Stimulated activated CD8-positive, alpha-beta memory T cell treated with anti-CD3 and anti-CD28 coated beads, Interleukin-12 subunit alpha, Interleukin-12 subunit beta, amount 100 ng/mL, for 24 hours (primary cell): ENCODE measurements at regions not wholly inside any gene's neighbourhood (a gene's known extent, or its start where the extent isn't known, plus 50 kb on each side); places are given as distances from the start of the nearest gene placed in this dataset.

ENCODE experiments used
- DNase-seq: peaks from one replicate; pipeline ENCODE4 v3.0.0-alpha.2; 2020; ENCODE audit errors: extremely low read depth

DNA sequence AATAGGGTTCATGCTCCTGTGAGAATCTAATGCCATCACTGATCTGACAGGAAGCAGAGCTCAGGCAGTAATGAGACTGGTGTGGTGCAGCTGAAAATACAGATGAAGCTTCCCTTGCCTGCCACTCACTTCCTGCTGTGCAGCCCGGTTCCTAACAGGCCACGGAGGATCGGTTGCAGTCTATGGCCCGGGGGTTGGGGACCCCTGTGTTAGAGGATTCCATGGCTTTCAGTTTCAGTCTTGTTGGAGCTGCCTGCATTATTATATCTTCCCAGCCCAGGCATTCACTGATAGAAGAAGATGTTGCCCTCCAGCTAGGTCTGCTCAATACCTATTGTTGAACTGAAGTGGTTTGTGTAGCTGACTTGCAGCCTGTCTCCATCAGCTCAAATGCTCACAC is 1298.8 kb downstream of the TYW1 start:
- no peak for DNase-seq

DNA sequence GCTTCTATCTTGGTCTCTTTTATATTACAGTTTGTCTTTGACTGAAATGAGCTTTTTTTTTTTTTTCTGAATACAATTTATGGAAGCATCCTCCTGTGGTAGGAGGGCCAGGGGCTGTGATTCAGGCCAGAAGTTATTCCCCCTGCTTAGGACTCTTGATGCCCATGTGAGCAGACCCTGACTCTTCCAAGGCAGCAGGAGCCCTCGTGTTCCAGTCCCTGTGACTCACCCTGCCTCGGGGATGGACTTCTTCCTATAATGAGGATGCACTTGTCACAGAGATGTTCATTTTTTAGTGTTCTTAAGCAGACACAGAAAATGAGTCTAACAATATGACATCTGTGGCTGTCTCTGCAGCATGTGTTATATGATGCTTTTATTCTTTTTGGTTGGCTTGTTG is 1293.7 kb upstream of the AUTS2 start:
- no peak for DNase-seq

DNA sequence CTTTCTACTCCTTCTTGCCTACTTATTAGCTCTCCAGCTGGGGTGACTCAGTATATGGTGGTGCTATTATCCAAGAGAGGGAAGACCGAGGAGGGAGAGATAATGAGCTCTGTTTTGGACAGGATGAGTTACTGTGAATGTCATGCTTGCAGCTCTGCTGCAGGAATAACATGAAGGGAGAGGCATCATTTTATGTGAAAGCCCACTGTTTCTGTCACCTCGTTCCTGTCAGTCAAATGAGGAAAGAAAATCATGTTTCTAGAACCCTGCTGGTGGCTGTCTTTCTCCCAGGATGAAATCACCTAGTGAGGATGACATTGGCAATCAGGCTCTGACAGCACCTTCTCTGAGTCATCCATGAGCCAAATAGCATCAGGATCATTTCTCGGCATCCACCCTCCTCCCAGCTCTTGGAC is 1291.6 kb upstream of the AUTS2 start:
- no peak for DNase-seq

DNA sequence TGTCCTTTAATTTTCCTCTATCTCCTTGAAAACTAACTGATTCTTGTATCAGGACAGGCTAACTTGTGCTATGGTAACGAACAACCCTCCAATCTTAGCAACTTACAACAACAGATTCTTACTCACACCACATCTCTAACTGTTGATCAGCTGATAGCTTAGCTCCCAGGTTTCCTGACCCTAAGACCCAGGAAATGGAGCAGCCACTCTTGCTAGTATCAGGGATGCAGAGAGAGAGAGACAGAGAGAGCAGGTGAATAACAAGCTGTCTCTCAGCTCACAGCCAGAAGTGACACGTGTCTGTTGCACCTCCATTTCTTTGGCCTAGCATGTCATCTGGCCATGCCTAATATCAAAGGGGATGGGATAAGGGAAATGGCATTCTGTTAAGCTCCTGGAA is 1289.0 kb upstream of the AUTS2 start:
- DNase-seq, result no peak

DNA sequence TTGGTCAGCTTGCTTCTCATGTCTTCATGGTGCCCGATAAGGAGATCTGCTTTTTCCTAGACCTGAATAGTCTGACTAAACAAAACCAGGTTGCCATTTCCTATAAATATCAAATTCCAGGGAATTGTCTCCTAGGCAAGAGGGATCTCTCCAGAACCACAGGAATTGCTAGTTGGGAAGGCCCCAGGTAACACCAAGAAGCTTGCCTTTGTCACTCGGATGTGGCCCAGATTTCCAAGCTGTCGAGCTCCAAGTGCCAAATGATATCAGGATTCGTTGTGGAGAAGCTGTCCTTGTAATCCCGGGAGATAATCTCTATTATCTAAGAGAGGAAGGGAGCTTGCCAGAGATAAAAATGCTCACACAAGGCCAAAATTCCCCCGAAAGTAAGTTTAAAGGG is 1288.5 kb upstream of the AUTS2 start:
- DNase-seq, result no peak

DNA sequence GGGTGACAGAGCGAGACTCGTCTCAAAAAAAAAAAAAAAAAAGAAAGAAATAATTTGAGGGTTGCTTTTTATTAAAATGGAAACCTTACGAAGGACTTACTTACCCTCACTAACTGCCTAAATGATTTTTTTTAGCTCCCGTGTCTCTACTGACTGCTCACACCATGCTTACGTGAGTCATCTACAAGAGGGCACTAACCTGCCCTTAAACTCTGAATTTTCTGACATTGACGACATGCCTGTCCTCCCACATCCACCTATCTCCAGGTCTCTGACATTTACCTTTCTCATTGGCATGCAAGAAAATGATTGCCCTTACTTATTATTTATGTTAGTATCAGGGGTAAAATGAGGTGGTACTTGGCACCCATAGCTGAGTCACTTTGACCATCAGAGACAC is 1286.3 kb upstream of the AUTS2 start:
- DNase-seq, result no peak

DNA sequence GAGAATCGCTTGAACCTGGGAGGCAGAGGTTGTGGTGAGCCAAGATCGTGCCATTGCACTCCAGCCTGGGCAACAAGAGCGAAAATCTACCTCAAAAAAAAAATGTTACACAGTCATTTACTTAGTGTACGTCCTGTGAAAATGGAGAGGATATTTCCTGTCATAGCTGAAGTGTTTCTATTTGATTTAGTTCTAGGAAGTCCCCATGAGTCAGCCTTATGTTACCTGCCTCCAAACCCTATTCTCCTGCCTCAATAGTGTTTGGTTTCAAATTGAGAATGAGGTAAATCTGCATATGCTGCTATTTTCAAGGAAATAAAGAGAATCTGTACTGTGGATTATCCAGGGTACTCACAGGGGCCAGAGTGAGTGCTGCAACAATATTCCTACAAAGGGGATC is 1284.5 kb upstream of the AUTS2 start:
- DNase-seq, result no peak

DNA sequence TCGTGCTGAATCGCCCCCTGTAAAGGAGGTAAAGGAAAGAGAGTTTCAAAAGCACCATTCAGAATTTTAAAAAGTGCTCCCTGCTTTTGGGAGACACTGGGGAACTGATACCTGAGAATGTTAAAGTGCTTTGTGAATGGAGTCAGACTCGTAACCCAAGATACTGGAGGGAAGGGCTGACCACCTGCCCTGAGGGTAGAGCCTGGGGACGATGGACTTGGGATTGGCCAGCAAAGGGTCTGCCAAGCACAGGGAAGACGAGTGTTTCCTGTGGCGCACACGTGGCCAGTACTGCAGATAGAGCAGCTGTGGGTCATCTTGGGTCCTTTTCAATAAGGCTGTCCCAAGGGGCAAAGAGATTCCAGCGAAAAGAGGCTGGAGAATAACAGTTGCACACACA is 1284.1 kb upstream of the AUTS2 start:
- DNase-seq, result no peak

DNA sequence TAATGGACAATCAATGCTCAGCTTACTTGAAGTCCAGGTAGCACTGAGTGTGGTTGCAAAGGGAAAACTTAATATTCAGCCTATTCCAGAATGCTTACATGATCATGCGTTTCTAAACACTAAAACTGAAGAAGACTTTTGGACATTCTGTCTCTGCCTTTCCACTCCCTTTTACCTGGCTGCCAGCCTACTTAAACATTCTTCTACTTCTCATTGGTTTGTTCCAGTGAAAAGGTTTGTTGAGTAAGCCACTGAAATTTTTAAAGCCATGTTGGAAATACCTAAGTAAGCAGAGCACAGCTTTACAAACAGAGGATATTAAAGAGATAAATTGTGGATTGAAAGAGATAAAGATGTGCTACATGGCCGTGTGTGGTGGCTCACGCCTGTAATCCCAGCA is 1280.8 kb upstream of the AUTS2 start:
- DNase-seq, result no peak

DNA sequence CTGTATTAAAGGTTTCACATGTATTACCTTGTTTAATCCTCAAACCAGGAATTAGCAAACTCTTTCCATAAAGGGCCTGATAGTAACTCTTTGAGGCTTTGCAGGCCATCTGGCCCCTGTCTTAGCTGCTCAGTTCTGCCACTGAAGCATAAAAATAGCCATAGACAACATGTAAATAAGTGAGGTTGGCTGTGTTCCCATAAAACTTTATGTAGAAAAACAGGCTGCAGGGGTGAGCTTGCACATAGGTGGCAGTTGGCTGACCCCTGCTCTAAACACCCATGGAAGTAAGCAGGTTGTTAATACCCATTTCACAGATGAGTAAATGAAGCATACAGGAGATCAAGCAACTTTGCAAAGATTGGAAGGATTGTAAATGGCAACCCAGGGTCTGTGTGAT is 1279.2 kb upstream of the AUTS2 start:
- DNase-seq, result no peak

DNA sequence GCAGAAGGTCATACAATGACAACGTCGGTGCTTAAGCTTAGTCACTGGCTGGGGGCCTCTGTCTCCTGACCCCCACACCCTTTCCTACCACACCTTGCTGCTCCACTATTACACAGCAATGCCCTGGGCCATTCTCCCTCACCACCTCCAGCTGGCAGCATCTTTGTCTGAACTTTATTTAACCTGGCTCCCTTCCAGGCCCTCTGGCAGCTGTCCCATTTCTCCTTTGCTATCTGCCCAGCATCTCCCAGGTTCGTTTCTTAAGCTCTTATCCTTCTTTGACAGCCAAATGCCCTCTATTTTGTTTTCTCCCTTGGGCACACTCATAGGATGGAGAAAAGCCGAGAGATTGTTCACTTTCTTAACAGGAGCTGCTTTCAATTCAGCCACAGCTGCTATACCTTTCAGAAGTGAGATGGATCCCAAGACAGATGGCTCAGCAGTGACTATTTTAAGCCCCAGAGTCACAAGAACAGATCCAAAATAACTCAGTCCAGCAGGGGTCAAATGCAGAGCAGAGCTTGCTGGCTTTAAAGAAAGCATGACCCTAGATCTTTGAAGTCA is 1277.1 kb upstream of the AUTS2 start:
- no peak for DNase-seq

DNA sequence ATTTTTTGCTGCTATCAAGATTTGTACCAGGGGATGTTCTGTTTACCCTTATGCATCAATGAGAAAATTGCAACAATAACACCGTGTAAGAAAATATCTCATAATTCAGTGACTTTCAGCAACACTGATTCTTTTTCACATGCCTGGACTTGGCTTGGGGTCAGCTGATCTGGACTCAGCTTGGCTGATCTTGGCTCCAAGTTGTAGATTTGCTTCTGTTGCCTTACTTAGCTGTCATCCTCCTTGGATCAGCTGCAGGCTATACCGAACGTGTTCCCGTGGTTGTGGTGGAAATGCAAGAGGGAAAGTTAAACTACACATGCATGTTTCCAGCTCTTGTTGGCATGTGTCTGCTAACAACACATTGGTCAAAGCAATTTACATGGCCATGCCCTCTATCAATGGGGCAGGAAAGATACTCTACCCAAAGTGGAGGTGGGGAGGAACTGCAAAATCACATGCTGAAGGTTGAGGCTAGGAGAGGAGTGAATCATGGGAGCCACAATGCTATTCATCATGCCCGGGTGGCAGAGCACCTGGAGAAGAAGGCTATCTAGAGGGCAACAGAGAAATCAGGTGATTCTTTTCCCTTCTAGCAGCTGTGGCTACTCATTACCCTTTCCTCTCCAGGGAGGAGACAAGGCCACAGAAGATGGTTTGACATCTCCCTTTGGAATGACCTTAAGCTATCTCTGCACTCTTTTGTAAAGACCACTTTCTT is 1276.3 kb upstream of the AUTS2 start:
- no peak for DNase-seq

DNA sequence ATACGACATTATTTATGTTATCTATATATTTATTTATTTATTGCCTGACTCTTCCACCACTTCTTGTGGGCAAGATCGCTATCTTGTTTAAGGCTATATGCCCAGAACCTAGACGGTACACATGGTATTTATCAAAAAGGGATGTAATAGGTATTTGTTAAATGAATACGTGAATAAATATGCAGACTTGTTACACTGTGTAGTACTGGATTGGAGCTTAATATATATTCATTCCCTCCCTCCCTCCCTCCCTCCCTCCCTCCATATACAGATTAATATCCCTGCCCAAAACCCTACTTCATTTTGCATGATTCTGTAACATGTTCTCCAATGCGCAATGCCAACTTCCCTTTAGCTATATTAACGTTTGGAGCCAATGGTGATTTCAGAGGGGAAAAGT is 1273.7 kb upstream of the AUTS2 start:
- no peak for DNase-seq

DNA sequence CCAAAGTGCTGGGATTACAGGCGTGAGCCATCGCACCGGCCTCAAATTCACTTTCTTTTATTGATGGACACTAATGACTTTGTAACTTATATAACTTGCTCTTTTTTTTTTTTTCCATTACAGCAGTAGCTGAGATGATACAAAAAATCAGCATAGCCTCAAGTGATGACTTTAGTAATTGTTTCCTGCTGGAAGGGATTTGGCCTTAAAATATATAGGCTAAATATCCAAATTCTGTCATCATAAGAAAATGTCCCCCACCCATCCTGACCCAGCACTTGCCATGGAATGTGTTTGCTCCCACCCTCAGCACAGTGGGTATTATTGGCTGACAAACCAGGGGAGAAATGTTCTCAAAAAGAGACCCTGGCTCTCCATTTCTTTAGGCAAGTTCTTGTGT is 1264.1 kb upstream of the AUTS2 start:
- no peak for DNase-seq

DNA sequence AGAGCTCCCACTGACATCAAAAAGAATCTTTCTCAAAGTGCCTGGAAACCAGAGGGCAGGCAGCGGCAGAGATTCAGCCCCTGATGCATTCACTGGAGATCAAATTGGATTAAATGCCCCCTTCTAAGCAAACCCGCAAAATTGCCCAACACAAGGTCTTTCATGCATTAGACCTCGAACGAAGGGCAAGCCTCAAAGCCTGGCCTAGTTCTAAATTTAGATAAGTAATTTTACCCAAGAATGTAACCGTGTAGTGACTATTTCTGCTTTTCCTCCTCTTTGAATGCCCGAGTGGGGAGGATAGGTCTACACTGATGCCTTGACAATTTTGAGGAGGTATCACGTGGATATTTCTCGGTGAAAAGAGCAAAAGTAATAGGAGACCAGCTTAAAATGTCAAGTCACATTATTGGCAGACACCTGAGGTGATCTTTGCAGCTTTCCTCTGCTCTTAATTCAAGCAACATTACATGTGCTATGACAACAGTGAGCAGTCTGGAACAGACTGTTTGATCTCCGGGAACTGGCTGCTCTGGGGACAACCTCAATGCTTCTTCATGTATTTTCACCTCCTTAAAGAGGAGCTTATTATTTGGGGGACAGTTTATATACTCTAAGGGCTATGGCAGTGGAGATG is 1263.5 kb upstream of the AUTS2 start:
- no peak for DNase-seq

DNA sequence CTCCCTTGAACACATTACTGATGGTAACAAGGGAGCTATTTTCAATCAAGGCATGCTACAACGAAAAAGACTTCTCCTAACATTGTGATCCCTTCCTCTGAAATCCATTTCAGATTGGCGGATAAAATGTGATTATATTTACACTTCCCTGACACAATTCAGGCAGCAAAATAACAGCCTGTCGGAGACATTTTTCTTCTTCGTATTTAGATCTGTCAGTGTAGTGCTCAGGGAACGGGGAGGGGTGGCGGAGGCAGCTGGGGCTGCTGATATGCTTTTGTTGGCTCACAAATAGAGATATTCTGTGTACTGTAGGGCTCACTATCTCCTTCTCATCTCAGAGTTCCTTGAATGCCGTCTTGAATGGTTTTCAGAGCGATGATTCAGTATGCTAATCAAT is 1261.7 kb upstream of the AUTS2 start:
- DNase-seq, result no peak

DNA sequence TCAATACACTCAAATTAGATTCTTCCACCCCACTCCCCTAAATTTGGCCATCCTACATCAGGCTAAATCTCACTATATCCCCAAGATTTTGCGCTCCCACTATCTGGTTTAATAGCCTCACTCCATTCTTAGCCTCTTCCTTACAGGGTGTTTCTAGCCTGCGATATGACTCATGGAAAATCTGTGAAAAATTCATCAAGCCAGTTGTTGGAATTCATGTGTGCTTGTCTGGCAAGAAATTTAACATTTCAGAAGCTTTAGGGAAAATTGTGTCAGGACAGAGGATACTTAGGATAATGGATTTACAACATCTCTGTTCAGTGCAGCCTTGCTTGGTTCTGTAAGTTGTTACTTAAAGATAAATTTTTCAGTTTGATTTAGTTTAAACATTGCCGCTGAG is 1249.9 kb upstream of the AUTS2 start:
- no peak for DNase-seq

DNA sequence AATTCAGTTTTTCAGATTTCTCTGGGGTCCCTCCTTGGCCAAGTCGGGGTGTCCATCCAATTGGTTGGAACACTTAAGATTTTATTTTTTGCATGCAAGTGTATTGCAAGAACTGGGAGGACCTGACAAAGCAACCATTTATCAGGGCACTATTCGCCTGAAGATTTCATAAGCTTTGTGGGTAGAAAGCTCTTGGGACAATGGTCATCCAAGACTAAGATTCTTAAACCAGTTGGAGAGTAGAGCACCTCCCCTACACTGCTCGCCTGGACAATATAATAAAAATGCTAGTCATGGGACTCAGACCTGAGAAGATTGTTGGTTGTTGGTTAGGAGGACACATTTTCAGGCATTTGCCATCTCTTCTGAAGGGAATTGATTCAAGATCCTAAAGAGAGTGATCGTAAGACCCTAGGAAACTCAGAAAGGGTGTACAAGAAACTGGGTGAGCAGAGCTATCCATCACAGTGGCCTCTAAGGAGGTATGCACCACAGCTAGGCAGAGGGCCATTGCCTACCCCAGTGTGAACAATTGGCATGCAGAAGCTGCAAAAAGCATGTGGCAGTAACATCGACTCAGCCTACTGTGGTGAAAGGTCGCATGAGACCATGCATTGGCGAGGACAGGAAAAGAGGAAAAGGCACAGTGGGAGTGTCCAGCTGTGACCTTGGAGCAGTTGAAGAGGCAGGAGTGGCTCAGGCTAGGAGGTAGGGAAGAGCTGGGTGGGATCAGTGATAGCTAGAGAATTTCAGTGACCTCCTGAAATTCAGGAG is 1235.3 kb upstream of the AUTS2 start:
- DNase-seq, result no peak

DNA sequence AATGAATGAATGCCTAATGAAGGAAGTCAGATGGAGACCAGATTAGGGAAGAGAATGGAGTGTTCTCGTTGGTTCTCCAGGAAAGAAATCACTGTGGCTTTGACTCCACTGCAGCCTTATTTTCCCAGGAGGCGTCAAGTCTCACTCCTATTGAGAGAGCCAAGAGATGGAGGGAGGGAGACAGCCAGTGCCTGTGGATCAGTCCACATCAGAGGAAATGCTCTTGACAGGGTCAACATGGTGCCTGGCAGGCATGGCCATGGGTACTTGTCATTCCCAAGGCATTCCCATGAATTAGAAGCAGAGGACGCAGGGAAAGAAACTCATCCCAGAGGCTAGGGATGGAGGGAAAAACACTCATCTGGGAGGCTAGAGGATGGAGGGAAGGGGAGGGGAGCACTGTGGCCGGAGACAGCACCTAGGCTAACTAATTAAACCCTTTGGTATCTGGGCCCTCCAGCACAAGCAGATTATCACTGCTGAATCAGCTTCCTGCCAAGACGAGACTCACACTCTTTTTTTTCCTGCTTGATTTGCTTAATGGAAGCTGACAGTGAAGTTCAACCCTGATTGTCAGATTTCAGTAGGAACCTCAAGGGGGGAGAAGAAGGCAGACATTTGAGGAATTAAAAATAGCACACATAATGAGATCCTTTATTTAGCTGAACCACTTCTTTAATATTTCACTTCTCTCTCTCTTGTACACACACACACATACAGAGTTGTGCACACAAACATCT is 1233.2 kb upstream of the AUTS2 start:
- no peak for DNase-seq

DNA sequence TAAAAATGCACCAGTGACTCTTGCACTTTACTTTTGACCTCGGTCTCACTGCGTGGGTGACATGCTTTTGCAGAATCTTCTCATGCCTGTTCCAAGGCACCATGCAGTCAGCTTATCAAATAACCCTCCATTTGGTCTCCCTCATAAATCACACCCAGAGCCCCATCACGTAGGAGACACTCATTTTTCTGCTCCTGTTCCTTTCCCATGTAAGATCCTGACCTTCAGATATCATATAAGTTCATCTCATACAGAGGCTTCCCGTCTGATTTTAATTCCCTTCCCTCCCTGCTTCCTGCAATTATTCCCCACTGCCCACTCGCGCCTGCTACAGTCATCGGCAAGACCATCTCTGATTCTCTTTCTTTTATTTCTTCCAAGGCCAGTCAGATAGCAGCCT is 1226.3 kb upstream of the AUTS2 start:
- no peak for DNase-seq

DNA sequence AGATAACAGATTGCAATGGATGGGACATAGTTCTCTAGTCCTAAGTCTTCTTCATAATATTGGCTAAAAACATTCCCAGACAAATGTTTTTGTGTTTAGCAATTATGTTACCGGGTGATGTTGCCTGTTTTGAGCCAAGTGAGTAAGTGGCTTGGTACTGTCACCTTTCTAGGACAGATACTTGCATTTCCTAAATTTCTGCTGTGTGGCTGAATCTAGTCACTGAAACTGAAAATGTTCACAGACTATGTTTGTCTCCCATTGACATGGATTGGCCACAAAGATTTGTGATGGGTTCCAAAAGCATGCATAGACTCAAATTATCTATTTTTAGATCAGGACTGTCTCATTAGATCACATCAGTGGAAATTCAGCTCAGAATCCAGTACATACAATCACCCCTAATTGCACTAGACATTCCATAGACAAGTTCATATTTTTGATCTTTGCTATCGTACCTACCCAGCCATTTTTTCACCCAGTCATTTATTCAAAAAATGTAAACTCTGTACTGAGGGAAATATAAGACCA is 1222.1 kb upstream of the AUTS2 start:
- no peak for DNase-seq

DNA sequence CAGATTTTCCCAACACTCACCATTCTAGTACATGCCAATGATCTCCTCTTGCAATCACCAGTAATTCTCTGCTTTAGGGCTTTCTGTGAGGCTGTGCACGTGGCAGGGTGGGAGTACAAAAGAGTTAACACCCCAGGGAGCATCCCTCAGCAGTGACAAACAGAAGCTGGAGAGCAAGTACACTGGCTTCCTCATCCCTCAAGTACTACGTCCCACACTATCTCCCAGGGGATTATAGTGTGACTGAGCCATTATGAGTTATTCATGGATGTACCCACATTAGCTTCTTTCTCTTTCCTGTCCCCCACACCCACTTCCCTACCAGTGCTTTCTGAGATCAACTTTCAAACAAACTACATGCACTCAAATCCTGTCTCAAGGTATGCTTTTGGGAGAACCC is 1216.5 kb upstream of the AUTS2 start:
- no peak for DNase-seq
